ENCODE measurements at regions not wholly inside any gene's neighbourhood (a gene's known extent, or its start where the extent isn't known, plus 50 kb on each side); places are given as distances from the start of the nearest gene placed in this dataset.
"Not testable (repeated sequence)": the region's sequence is repeated elsewhere in the genome, so short reads cannot be mapped to it uniquely, and the experiment has no call there.

DNA sequence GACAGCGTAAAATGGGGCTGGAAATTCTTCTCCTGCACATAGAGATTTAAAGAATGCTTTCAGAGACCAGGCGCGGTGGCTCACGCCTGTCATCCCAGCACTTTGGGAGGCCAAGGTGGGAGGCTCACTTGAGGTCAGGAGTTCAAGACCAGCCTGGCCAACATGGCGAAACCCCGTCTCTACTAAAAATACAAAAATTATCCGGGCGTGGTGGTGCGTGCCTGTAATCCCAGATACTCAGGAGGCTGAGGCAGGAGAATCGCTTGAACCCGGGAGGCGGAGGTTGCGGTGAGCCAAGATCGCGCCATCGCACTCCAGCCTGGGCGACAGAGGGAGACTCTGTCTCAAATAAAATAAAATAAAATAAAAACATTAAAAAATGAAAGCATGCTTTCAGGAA lies 107.4 kb downstream of the CRLF2 start:
- TF ChIP-seq, protein P1, sequence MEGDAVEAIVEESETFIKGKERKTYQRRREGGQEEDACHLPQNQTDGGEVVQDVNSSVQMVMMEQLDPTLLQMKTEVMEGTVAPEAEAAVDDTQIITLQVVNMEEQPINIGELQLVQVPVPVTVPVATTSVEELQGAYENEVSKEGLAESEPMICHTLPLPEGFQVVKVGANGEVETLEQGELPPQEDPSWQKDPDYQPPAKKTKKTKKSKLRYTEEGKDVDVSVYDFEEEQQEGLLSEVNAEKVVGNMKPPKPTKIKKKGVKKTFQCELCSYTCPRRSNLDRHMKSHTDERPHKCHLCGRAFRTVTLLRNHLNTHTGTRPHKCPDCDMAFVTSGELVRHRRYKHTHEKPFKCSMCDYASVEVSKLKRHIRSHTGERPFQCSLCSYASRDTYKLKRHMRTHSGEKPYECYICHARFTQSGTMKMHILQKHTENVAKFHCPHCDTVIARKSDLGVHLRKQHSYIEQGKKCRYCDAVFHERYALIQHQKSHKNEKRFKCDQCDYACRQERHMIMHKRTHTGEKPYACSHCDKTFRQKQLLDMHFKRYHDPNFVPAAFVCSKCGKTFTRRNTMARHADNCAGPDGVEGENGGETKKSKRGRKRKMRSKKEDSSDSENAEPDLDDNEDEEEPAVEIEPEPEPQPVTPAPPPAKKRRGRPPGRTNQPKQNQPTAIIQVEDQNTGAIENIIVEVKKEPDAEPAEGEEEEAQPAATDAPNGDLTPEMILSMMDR (conservative IDR thresholded peaks at IDR 0.05 in 1 of 2, IDR thresholded peaks at IDR 0.05 in 1 of 2; ENCODE audit: extremely low read depth in 1 of 2, insufficient read depth in 1 of 2, low read depth in 1 of 2, low read length in 2 of 2): not testable (repeated sequence)
- not testable (repeated sequence) for TF ChIP-seq EZH2 (IDR thresholded peaks at IDR 0.05; ENCODE audit: borderline replicate concordance, low read length)

Measured in mammary epithelial cell (primary cell).